Fibroblast of skin of right quadriceps (primary cell): ENCODE measurements at regions not wholly inside any gene's neighbourhood (a gene's known extent, or its start where the extent isn't known, plus 50 kb on each side); places are given as distances from the start of the nearest gene placed in this dataset.

ENCODE experiments used
- DNase-seq: peaks from one replicate; pipeline ENCODE4 v3.0.0-alpha.2; 2013

- no peak for DNase-seq
Observed at GRCh38 chr11:81089242-81089641, 1644.4 kb downstream of the FAM181B start.

- no peak for DNase-seq
Observed at GRCh38 chr11:81080476-81080875, 1639.6 kb upstream of the TENM4 start.

- DNase-seq = no peak
Observed at GRCh38 chr11:81072273-81072672, 1631.4 kb upstream of the TENM4 start.

- no peak for DNase-seq
Observed at GRCh38 chr11:81071606-81072005, 1630.8 kb upstream of the TENM4 start.

- no peak for DNase-seq
Observed at GRCh38 chr11:81070948-81071347, 1630.1 kb upstream of the TENM4 start.

GRCh38 chr11:81059356-81059755 is 1618.5 kb upstream of the TENM4 start:
- DNase-seq = no peak

GRCh38 chr11:81052344-81053158 is 1611.7 kb upstream of the TENM4 start:
- DNase-seq = no peak

- DNase-seq = no peak
Observed at GRCh38 chr11:81039916-81040524, 1599.2 kb upstream of the TENM4 start.

- DNase-seq = no peak
Observed at GRCh38 chr11:81036168-81036870, 1595.5 kb upstream of the TENM4 start.

GRCh38 chr11:81033779-81034540 is 1593.1 kb upstream of the TENM4 start:
- DNase-seq = no peak

- DNase-seq = no peak
Observed at GRCh38 chr11:81032906-81033305, 1592.1 kb upstream of the TENM4 start.

- no peak for DNase-seq
Observed at GRCh38 chr11:81030186-81030585, 1589.4 kb upstream of the TENM4 start.

GRCh38 chr11:81026032-81026431 is 1585.2 kb upstream of the TENM4 start:
- no peak for DNase-seq

GRCh38 chr11:81022057-81022456 is 1581.2 kb upstream of the TENM4 start:
- no peak for DNase-seq

- no peak for DNase-seq
Observed at GRCh38 chr11:81010631-81011030, 1569.8 kb upstream of the TENM4 start.

GRCh38 chr11:81007046-81007445 is 1566.2 kb upstream of the TENM4 start:
- peak; percentile 42 for DNase-seq

- peak; percentile 92 for DNase-seq
Observed at GRCh38 chr11:81005595-81005994, 1564.8 kb upstream of the TENM4 start.

- no peak for DNase-seq
Observed at GRCh38 chr11:81004576-81004975, 1563.7 kb upstream of the TENM4 start.

GRCh38 chr11:81002374-81002773 is 1561.5 kb upstream of the TENM4 start:
- DNase-seq = no peak

GRCh38 chr11:81000735-81001134 is 1559.9 kb upstream of the TENM4 start:
- DNase-seq = no peak

GRCh38 chr11:81000334-81000733 is 1559.5 kb upstream of the TENM4 start:
- no peak for DNase-seq

- no peak for DNase-seq
Observed at GRCh38 chr11:80995523-80995922, 1554.7 kb upstream of the TENM4 start.

- DNase-seq = peak; percentile 65
Observed at GRCh38 chr11:80993536-80993935, 1552.7 kb upstream of the TENM4 start.
